HEK293T (cell line): ENCODE measurements at regions not wholly inside any gene's neighbourhood (a gene's known extent, or its start where the extent isn't known, plus 50 kb on each side); places are given as distances from the start of the nearest gene placed in this dataset.

Experiments
- CTCF ChIA-PET: fragments of 350-600 bp; formaldehyde crosslinking; extraction: SDS; loops from one replicate; lab custom pipeline; 2021; ENCODE audit warnings: antibody characterized with exemption, inconsistent platforms; lab: Yijun Ruan, JAX
- POLR2A ChIA-PET: fragments of 350-600 bp; formaldehyde crosslinking; extraction: SDS; loops from one replicate; lab custom pipeline; 2020; ENCODE audit warnings: antibody characterized with exemption, inconsistent platforms; lab: Yijun Ruan, JAX
- DNase-seq: peaks from one replicate; pipeline ENCODE4 v3.0.0; 2012; ENCODE audit warnings: mixed read lengths; ENCODE audit errors: extremely low spot score
- ARNT ChIP-seq: fragments of 450-650 bp; IDR thresholded peaks from 2 replicates; pipeline ENCODE4 v1.6.1; 2017; ENCODE audit warnings: mild to moderate bottlenecking
- BHLHE40 ChIP-seq: fragments of 450-650 bp; IDR thresholded peaks from 2 replicates; pipeline ENCODE4 v1.6.1; 2016; ENCODE audit warnings: mild to moderate bottlenecking, moderate library complexity, borderline replicate concordance
- CTBP1 ChIP-seq: fragments of 450-650 bp; IDR thresholded peaks from 2 replicates; pipeline ENCODE4 v1.6.1; 2016; ENCODE audit warnings: borderline replicate concordance
- ELF4 ChIP-seq: fragments of 450-650 bp; IDR thresholded peaks from 2 replicates; pipeline ENCODE4 v1.6.1; 2017; ENCODE audit warnings: antibody characterized with exemption
- FOXA1 ChIP-seq: fragments of 450-650 bp; IDR thresholded peaks from 2 replicates; pipeline ENCODE4 v1.6.1; 2016; ENCODE audit warnings: mild to moderate bottlenecking
- FOXK2 ChIP-seq: fragments of 450-650 bp; IDR thresholded peaks from 2 replicates; pipeline ENCODE4 v1.6.1; 2016; ENCODE audit warnings: mild to moderate bottlenecking
- FOXM1 ChIP-seq: fragments of 450-650 bp; IDR thresholded peaks from 2 replicates; pipeline ENCODE4 v1.6.1; 2017; ENCODE audit warnings: mild to moderate bottlenecking, borderline replicate concordance
- HDGF ChIP-seq: fragments of 450-650 bp; IDR thresholded peaks from 2 replicates; pipeline ENCODE4 v1.6.1; 2017; ENCODE audit warnings: antibody characterized with exemption, borderline replicate concordance
- L3MBTL2 ChIP-seq: fragments of 450-650 bp; conservative IDR thresholded peaks from 2 replicates; pipeline ENCODE4 v1.6.1; 2016; ENCODE audit warnings: mild to moderate bottlenecking
- LEF1 ChIP-seq: fragments of 450-650 bp; IDR thresholded peaks from 2 replicates; pipeline ENCODE4 v1.6.1; 2017; ENCODE audit warnings: mild to moderate bottlenecking, borderline replicate concordance
- NFRKB ChIP-seq: fragments of 450-650 bp; IDR thresholded peaks from 2 replicates; pipeline ENCODE4 v1.6.1; 2016; ENCODE audit warnings: mild to moderate bottlenecking, moderate library complexity
- SP1 ChIP-seq: fragments of 450-650 bp; IDR thresholded peaks from 2 replicates; pipeline ENCODE4 v1.6.1; 2017
- SUZ12 ChIP-seq: fragments of 450-650 bp; IDR thresholded peaks from 2 replicates; pipeline ENCODE4 v1.6.1; 2016; ENCODE audit warnings: mild to moderate bottlenecking
- TARDBP ChIP-seq: fragments of 450-650 bp; IDR thresholded peaks from 2 replicates; pipeline ENCODE4 v1.6.1; 2016
- ZNF384 ChIP-seq: fragments of 450-650 bp; IDR thresholded peaks from 2 replicates; pipeline ENCODE4 v1.6.1; 2016
- TF ChIP-seq, protein P1 (sequence below): fragments of 450-650 bp; IDR thresholded peaks from 2 replicates; pipeline ENCODE4 v1.6.1; 2016

DNA sequence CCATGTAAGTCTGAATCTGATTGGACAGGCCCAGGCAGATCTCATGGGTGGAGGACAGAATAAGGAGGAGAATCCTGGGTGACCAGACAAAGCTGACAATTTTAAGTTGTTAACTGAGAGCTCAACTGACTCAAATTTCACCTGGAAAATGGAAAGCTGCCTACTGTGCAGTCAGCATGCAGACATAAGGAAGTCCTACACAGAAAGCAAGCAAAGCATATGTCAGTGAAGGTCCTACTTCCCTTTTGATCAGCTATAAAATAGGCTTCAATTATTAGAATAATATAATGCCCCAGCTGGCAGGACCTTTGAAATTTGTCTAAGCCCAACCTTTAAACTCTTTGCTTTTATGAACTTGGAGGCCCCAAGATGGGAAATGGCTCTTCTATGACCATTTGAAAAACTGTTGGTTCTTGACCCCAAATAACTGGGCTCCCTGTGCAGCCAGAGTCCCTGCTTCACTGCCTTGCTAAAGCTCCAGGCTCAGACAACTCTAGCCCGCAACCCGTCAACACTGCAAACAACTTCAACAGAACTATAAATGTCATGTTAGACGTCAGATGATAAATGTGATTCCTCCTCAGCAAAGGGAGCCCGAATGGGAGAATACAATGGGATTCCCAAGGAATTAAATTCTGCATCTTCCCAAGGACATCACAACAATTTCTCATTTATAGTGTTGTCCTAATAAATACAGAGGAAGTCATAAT, 118.9 kb upstream of the ADRA1B start:
- CTCF ChIA-PET = interaction anchor here (0.7 kb wide), 1 partner anchor 1472 kb away, joined by 3 read pairs; no protein-coding TSS in a partner anchor
- POLR2A ChIA-PET = no interaction called here
- no peak for TF ChIP-seq ZNF384
- TF ChIP-seq SP1 = no peak
- TF ChIP-seq, protein P1, sequence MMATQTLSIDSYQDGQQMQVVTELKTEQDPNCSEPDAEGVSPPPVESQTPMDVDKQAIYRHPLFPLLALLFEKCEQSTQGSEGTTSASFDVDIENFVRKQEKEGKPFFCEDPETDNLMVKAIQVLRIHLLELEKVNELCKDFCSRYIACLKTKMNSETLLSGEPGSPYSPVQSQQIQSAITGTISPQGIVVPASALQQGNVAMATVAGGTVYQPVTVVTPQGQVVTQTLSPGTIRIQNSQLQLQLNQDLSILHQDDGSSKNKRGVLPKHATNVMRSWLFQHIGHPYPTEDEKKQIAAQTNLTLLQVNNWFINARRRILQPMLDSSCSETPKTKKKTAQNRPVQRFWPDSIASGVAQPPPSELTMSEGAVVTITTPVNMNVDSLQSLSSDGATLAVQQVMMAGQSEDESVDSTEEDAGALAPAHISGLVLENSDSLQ = peak; percentile 19; the same call in 1 of the 2 replicates
- no peak for DNase-seq

DNA sequence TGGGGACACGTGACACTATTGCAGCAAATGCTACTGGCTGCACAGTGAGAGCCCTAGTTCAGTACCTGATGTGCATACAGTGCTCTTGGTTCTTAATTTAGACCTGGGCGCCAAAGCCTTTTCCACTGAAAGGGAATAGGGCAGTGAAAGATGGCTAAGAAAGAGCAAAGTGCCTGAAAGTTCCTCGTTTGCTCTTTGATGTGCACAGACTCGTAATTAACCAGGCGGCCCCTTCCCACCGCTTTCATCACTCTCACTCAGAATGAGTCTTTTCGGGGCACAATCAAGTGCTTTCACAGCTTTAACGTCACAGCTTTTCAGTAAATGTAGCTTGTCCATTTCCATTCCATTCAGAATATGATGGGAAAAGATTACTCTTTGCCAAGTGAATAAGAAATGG, 116.6 kb upstream of the ADRA1B start:
- ChIA-PET POLR2A (no interaction called here), CTCF (no interaction called here)
- no peak for TF ChIP-seq ELF4
- no peak for TF ChIP-seq BHLHE40
- TF ChIP-seq, protein P1 = no peak
- no peak for TF ChIP-seq CTBP1
- no peak for TF ChIP-seq SUZ12
- no peak for TF ChIP-seq FOXM1
- no peak for TF ChIP-seq NFRKB
- no peak for TF ChIP-seq SP1
- TF ChIP-seq LEF1 = no peak
- no peak for TF ChIP-seq L3MBTL2
- TF ChIP-seq FOXK2 = no peak
- no peak for DNase-seq

DNA sequence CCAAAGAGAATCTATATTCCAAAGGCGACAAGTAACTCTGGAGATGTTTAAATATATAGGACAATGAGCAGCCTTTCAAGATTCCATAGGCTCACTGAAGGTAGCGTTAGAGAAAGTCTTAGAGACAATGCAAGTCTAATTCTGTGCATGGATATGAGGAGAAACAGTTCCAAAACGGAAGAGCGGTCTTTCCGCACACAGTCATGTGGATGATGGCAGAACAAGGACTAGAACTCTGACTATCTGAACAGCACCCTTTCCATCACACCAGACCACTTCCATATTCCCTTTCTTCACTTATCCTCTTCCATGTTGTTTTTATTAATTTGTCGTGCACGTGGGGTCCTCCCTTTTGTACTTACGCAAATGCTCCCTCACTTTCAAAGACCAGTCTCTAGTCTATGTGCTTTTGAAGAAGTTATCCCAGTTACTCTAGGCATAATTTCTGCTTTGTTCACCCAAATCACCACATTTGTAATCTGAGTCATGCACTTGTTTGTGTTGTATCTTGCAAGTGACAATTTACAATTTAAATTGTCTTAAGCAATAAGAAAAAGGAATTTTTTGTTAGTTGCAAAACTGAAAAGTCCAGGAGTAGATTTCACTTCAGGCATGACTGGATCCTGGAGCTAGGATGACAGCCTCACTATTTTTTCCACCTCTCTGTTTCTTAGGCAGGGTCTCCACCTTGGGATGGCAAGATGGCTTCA, 116.0 kb upstream of the ADRA1B start:
- TF ChIP-seq SP1 (no peak), TARDBP (no peak), ZNF384 (no peak), NFRKB (no peak), FOXM1 (no peak), L3MBTL2 (no peak), FOXA1 (no peak), SUZ12 (no peak), CTBP1 (no peak), FOXK2 (no peak), HDGF (no peak), BHLHE40 (no peak), LEF1 (no peak)
- TF ChIP-seq, protein P1 = no peak
- POLR2A ChIA-PET = no interaction called here
- DNase-seq = no peak
- CTCF ChIA-PET = no interaction called here

DNA sequence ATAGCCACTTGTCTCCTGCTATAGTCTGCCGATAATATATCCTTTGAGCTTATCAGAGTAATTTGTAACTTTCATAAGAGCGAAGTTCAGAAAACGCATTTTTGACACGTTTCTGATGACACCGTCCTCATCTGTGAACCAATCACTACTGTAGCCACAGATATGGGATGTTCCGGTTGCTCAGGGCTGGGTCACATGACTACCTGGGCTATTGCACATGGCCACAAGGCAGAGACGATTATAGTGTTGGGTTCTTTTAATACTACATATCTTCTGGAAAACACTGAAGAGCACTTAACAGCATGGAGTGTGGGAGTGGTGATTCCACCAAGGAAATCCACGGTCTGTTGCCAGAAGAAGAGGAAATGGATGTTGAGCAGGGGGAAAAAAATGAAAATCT, 115.0 kb upstream of the ADRA1B start:
- DNase-seq = no peak
- TF ChIP-seq NFRKB = no peak
- TF ChIP-seq ZNF384 = no peak
- no peak for TF ChIP-seq L3MBTL2
- TF ChIP-seq FOXK2 = no peak
- TF ChIP-seq CTBP1 = no peak
- TF ChIP-seq FOXA1 = no peak
- TF ChIP-seq ELF4 = no peak
- TF ChIP-seq SUZ12 = no peak
- TF ChIP-seq ARNT = no peak
- TF ChIP-seq TARDBP = no peak
- no peak for TF ChIP-seq FOXM1
- TF ChIP-seq, protein P1 = no peak
- TF ChIP-seq BHLHE40 = no peak
- TF ChIP-seq SP1 = no peak
- no peak for TF ChIP-seq LEF1
- TF ChIP-seq HDGF = no peak
- POLR2A ChIA-PET = no interaction called here
- CTCF ChIA-PET = interaction anchor here (0.6 kb wide), 1 partner anchor 339 kb away, joined by 6 read pairs; no protein-coding TSS in a partner anchor

DNA sequence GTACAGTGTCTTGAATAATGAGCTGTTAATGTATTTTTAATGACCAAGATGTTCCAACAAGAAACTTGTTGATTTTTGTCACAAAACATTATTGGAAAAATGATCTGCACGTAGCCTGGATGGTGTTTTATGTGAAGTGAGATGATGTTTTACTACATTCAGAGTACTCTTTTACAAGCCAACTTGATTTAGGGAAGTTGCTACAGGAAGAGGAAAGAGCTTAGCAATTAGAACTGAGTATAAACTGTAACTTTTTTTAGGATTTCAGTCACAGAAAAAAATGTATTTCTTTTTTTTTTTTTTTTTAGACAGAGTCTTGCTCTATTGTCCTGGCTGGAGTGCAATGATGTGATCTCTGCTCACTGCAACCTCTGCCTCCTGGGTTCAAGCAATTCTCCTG, 113.6 kb upstream of the ADRA1B start:
- ChIA-PET CTCF (no interaction called here), POLR2A (no interaction called here)
- DNase-seq = no peak
- no peak for TF ChIP-seq ELF4
- TF ChIP-seq SP1 = no peak
- TF ChIP-seq LEF1 = no peak
- no peak for TF ChIP-seq TARDBP
- no peak for TF ChIP-seq NFRKB
- TF ChIP-seq BHLHE40 = no peak
- TF ChIP-seq FOXK2 = no peak
- no peak for TF ChIP-seq FOXA1
- TF ChIP-seq ZNF384 = no peak
- TF ChIP-seq, protein P1 = no peak
- TF ChIP-seq FOXM1 = no peak
